B cell (primary cell): ENCODE measurements at regions not wholly inside any gene's neighbourhood (a gene's known extent, or its start where the extent isn't known, plus 50 kb on each side); places are given as distances from the start of the nearest gene placed in this dataset.

ENCODE experiments used
- ATAC-seq: fragments of 200-7000 bp; cut with Tn5 transposase; one replicate; pipeline ENCODE4 v1.10.0; 2021; ENCODE audit warnings: low read depth, mild to moderate bottlenecking, moderate number of reproducible peaks, moderate library complexity
- CTCF ChIA-PET: fragments of 350-600 bp; sonication (Branson Sonifier 250); formaldehyde crosslinking; loops from one replicate; lab custom pipeline; 2021; ENCODE audit warnings: antibody characterized with exemption, inconsistent platforms; lab: Charles Lee
- POLR2A ChIA-PET: fragments of 350-600 bp; sonication (Branson Sonifier 250); formaldehyde crosslinking; loops from one replicate; lab custom pipeline; 2021; ENCODE audit warnings: antibody characterized with exemption; lab: Charles Lee
- DNase-seq: peaks from one replicate; pipeline ENCODE4 v3.0.0; 2013
- H2AFZ ChIP-seq: 2 replicates; pipeline ENCODE4 v1.6.1; 2012; ENCODE audit warnings: mild to moderate bottlenecking, low read depth, low read length; ENCODE audit not compliant: insufficient read depth, poor library complexity, severe bottlenecking
- H3K27ac ChIP-seq, 2 donors: 1 replicate in 1 of 2; 2 replicates in 1 of 2; pipeline ENCODE4 v1.5.1; 2012 to 2013; ENCODE audit warnings: low read length in 2 of 2, mild to moderate bottlenecking in 2 of 2, moderate library complexity in 1 of 2
- H3K27me3 ChIP-seq, 4 experiments: fragments of 200-600 bp in 1 of 4; sonication (generic) in 1 of 4; replicated peaks in 1 of 4; 1 replicate in 2 of 4; 2 replicates in 2 of 4; pipeline versions ENCODE4 v1.6.1 to v1.7.0; 2013 to 2016; ENCODE audit warnings: low read length in 3 of 4, mild to moderate bottlenecking in 2 of 4, mixed read lengths in 1 of 4, moderate library complexity in 1 of 4; ENCODE audit not compliant: insufficient read depth in 4 of 4, control insufficient read depth in 3 of 4; ENCODE audit errors: control extremely low read depth in 1 of 4
- H3K36me3 ChIP-seq, 2 experiments: replicated peaks in 1 of 2; 1 replicate in 1 of 2; 2 replicates in 1 of 2; pipeline versions ENCODE4 v1.6.1 to v1.7.1; 2013; ENCODE audit warnings: low read length in 1 of 2; ENCODE audit not compliant: insufficient read depth in 2 of 2, control insufficient read depth in 1 of 2; ENCODE audit errors: control extremely low read depth in 1 of 2, extremely low read depth in 1 of 2
- H3K4me1 ChIP-seq, 2 donors: fragments of 200-600 bp in 1 of 2; sonication (generic) in 1 of 2; 1 replicate in 1 of 2; 2 replicates in 1 of 2; pipeline versions ENCODE4 v1.5.1 to v1.6.1; 2013 to 2017; ENCODE audit warnings: low read length in 2 of 2; ENCODE audit not compliant: control insufficient read depth in 2 of 2, insufficient read depth in 2 of 2
- H3K4me2 ChIP-seq: replicated peaks from 2 replicates; pipeline ENCODE3; 2012; ENCODE audit warnings: mild to moderate bottlenecking, low read depth, low read length; ENCODE audit not compliant: poor library complexity, severe bottlenecking
- H3K4me3 ChIP-seq, 5 experiments: fragments of 200-600 bp in 1 of 5; sonication (generic) in 1 of 5; 1 replicate in 3 of 5; 2 replicates in 2 of 5; pipeline versions ENCODE4 v1.5.1 to v1.7.0; 2011 to 2016; ENCODE audit warnings: low read length in 4 of 5, mild to moderate bottlenecking in 4 of 5, low read depth in 2 of 5, control low read depth in 1 of 5, moderate library complexity in 1 of 5; ENCODE audit not compliant: insufficient read depth in 1 of 5; ENCODE audit errors: control extremely low read depth in 1 of 5, extremely low read depth in 1 of 5
- H3K79me2 ChIP-seq: fragments of 200-600 bp; sonication (generic); one replicate; pipeline ENCODE4 v1.6.0; 2016; ENCODE audit warnings: low read length; ENCODE audit not compliant: control insufficient read depth, insufficient read depth
- H3K9ac ChIP-seq: fragments of 200-600 bp; sonication (generic); 2 replicates; pipeline ENCODE4 v1.6.1; 2017; ENCODE audit warnings: mild to moderate bottlenecking, low read length, moderate library complexity
- H3K9me3 ChIP-seq, 3 donors: one replicate each; pipeline versions ENCODE4 v1.6.1 to v1.7.1; 2013; ENCODE audit warnings: low read length in 2 of 3; ENCODE audit not compliant: control insufficient read depth in 2 of 3, insufficient read depth in 1 of 3; ENCODE audit errors: control extremely low read depth in 1 of 3
- H4K20me1 ChIP-seq: 2 replicates; pipeline ENCODE4 v1.6.0; 2012; ENCODE audit warnings: mild to moderate bottlenecking, low read length; ENCODE audit not compliant: insufficient read depth, control insufficient read depth, poor library complexity, severe bottlenecking
- H3K27ac Mint-ChIP-seq: one replicate; pipeline ENCODE4 v1.8.0; 2021; ENCODE audit warnings: mixed read lengths
- H3K27me3 Mint-ChIP-seq: one replicate; pipeline ENCODE4 v1.8.0; 2021; ENCODE audit warnings: mixed read lengths
- H3K4me1 Mint-ChIP-seq: one replicate; pipeline ENCODE4 v1.8.0; 2021; ENCODE audit warnings: mixed read lengths
- H3K4me3 Mint-ChIP-seq: one replicate; pipeline ENCODE4 v1.8.0; 2021; ENCODE audit warnings: mixed read lengths
- H3K9me3 Mint-ChIP-seq: one replicate; pipeline ENCODE4 v1.8.0; 2022; ENCODE audit warnings: mixed read lengths; ENCODE audit not compliant: insufficient read depth
- EZH2 ChIP-seq: IDR thresholded peaks from 2 replicates; pipeline ENCODE4 v1.6.1; 2012; ENCODE audit warnings: borderline replicate concordance, low read depth, mild to moderate bottlenecking, moderate library complexity, low read length; ENCODE audit not compliant: insufficient read depth, poor library complexity, severe bottlenecking
- WGBS: methylation state at CpG from one replicate; pipeline ENCODE4 v1.1.5; 2013; ENCODE audit warnings: missing lambda C conversion rate; ENCODE audit not compliant: insufficient coverage; 5-methylcytosine and 5-hydroxymethylcytosine counted together
- intact Hi-C: fragments of 100-400 bp; cut with micrococcal nuclease; formaldehyde crosslinking; loops from one replicate; pipeline ENCODE4 v1.10.0; 2022
- TF ChIP-seq, protein P1 (sequence below): fragments of 200-600 bp; IDR thresholded peaks from one replicate; pipeline ENCODE4 v1.8.0; 2022; ENCODE audit warnings: antibody characterized with exemption, mild to moderate bottlenecking

DNA sequence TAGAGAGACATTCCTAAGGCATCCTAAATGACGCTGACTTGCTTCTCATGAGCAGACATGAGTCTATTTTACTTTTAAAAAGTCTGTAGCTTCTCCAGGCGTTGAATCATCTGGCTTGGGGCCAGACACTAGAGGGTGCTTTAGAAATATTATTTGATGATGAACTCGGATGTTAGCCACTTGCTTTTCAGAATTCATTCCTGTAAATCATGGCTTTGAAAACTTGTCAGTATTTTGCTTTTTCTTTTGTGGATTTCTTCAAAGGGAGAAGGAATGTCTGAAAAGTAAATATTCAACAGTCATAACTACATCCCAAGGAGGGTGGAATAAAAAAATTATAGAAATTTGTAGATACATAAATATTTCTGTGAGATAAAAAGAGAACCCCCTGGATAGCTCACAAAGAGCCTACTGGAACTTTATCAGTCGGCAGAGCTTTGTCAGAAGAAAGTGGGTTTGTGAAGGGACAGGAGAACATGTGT, 370.8 kb downstream of the OSR1 start:
- Mint-ChIP-seq H3K27ac (no peak overlapping the region), H3K4me3 (no peak overlapping the region), H3K9me3 (no peaks in the 10 kb centered on the region), H3K4me1 (no peaks in the 10 kb centered on the region), H3K27me3 (no peaks in the 10 kb centered on the region)
- WGBS: 75% methylated on average over 2 of the region's 4 CpGs
- DNase-seq (no peak), ATAC-seq (no peak)
- H3K4me3 ChIP-seq: no peak overlapping the region
- H3K27ac ChIP-seq: no peak overlapping the region
- H3K27me3 ChIP-seq: no peaks in the 10 kb centered on the region
- H3K9me3 ChIP-seq: no peaks in the 10 kb centered on the region
- CTCF ChIA-PET: no interaction called here
- TF ChIP-seq, protein P1, sequence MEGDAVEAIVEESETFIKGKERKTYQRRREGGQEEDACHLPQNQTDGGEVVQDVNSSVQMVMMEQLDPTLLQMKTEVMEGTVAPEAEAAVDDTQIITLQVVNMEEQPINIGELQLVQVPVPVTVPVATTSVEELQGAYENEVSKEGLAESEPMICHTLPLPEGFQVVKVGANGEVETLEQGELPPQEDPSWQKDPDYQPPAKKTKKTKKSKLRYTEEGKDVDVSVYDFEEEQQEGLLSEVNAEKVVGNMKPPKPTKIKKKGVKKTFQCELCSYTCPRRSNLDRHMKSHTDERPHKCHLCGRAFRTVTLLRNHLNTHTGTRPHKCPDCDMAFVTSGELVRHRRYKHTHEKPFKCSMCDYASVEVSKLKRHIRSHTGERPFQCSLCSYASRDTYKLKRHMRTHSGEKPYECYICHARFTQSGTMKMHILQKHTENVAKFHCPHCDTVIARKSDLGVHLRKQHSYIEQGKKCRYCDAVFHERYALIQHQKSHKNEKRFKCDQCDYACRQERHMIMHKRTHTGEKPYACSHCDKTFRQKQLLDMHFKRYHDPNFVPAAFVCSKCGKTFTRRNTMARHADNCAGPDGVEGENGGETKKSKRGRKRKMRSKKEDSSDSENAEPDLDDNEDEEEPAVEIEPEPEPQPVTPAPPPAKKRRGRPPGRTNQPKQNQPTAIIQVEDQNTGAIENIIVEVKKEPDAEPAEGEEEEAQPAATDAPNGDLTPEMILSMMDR: no peak
- TF ChIP-seq EZH2: no peak
- H3K9ac ChIP-seq: no peak overlapping the region
- intact Hi-C loops: no loop called here
- no peaks in the 10 kb centered on the region for H3K79me2 ChIP-seq
- H3K4me1 ChIP-seq: no peaks in the 10 kb centered on the region
- H3K4me2 ChIP-seq: no peak overlapping the region
- H4K20me1 ChIP-seq: no peaks in the 10 kb centered on the region
- H2AFZ ChIP-seq: no peak overlapping the region
- POLR2A ChIA-PET: no interaction called here
- no peaks in the 10 kb centered on the region for H3K36me3 ChIP-seq

DNA sequence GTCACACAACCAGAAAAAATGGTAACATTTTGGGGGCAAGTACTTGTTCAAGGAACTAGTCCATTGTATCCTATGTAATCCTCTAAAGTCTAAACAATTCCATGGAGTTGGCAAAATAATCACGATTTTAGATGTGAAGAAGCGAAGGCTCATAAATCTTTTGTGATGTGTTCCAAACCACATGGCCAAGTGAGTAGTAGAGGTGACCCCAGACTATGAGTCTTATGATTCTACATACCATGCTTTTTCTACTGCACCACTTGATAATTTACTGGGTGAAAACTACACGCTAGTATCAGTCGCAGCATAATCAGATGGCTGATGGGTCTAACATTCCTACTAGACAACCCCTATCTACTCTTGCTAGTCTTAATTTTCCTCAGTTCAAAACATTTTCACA, 371.4 kb downstream of the OSR1 start:
- H4K20me1 ChIP-seq: no peaks in the 10 kb centered on the region
- H3K36me3 ChIP-seq: no peaks in the 10 kb centered on the region
- no peaks in the 10 kb centered on the region for H3K4me1 ChIP-seq
- no peak overlapping the region for H3K9ac ChIP-seq
- no peak overlapping the region for H3K27ac ChIP-seq
- no peaks in the 10 kb centered on the region for H3K79me2 ChIP-seq
- TF ChIP-seq, protein P1: no peak
- Mint-ChIP-seq H3K27ac (no peak overlapping the region), H3K4me1 (no peaks in the 10 kb centered on the region), H3K9me3 (no peaks in the 10 kb centered on the region), H3K4me3 (no peak overlapping the region), H3K27me3 (no peaks in the 10 kb centered on the region)
- H3K4me3 ChIP-seq: no peak overlapping the region
- intact Hi-C loops: no loop called here
- ChIA-PET CTCF (no interaction called here), POLR2A (no interaction called here)
- no peak overlapping the region for H3K4me2 ChIP-seq
- no peak for ATAC-seq
- no peak for DNase-seq
- WGBS: 93% methylated on average over 2 of the region's 4 CpGs
- no peaks in the 10 kb centered on the region for H3K9me3 ChIP-seq
- no peaks in the 10 kb centered on the region for H3K27me3 ChIP-seq
- H2AFZ ChIP-seq: no peak overlapping the region
